Astrocyte (in vitro differentiated cells and primary cell): ENCODE measurements at regions not wholly inside any gene's neighbourhood (a gene's known extent, or its start where the extent isn't known, plus 50 kb on each side); places are given as distances from the start of the nearest gene placed in this dataset.

Experiments
- DNase-seq: peaks from one replicate; pipeline ENCODE4 v3.0.0-alpha.2; 2010; ENCODE audit warnings: low read depth
- FAIRE-seq: peaks from 2 replicates; lab custom pipeline; 2011; peaks lifted over from hg19 to GRCh38; lab: Jason Lieb, UNC
- H2AFZ ChIP-seq: 2 replicates; pipeline ENCODE4 v1.6.0; 2012; ENCODE audit warnings: low read depth, low read length, inconsistent platforms
- H3K27ac ChIP-seq: 2 replicates; pipeline ENCODE4 v1.5.1; 2011; ENCODE audit warnings: low read depth, low read length, inconsistent platforms
- H3K27me3 ChIP-seq: 2 replicates; pipeline ENCODE4 v1.6.0; 2011; ENCODE audit warnings: low read length, inconsistent platforms; ENCODE audit not compliant: insufficient read depth
- H3K36me3 ChIP-seq: 2 replicates; pipeline ENCODE4 v1.5.1; 2011; ENCODE audit warnings: low read length, inconsistent platforms; ENCODE audit not compliant: insufficient read depth
- H3K4me1 ChIP-seq: 2 replicates; pipeline ENCODE4 v1.5.1; 2011; ENCODE audit warnings: low read length, inconsistent platforms; ENCODE audit not compliant: insufficient read depth
- H3K4me2 ChIP-seq: 2 replicates; pipeline ENCODE4 v1.6.0; 2012; ENCODE audit warnings: low read length, inconsistent platforms
- H3K4me3 ChIP-seq: 2 replicates; pipeline ENCODE4 v1.5.1; 2011; ENCODE audit warnings: low read depth, mild to moderate bottlenecking, low read length, inconsistent platforms; ENCODE audit not compliant: insufficient read depth
- H3K79me2 ChIP-seq: 2 replicates; pipeline ENCODE4 v1.6.0; 2012; ENCODE audit warnings: mild to moderate bottlenecking, low read length, inconsistent platforms; ENCODE audit not compliant: insufficient read depth
- H3K9ac ChIP-seq: 2 replicates; pipeline ENCODE4 v1.6.0; 2012; ENCODE audit warnings: mild to moderate bottlenecking, low read length, inconsistent platforms
- H3K9me3 ChIP-seq: 2 replicates; pipeline ENCODE4 v1.5.1; 2012; ENCODE audit warnings: low read depth, mild to moderate bottlenecking, low read length, inconsistent platforms; ENCODE audit not compliant: insufficient read depth
- H4K20me1 ChIP-seq: 2 replicates; pipeline ENCODE4 v1.6.0; 2012; ENCODE audit warnings: low read length, inconsistent platforms; ENCODE audit not compliant: insufficient read depth
- H3K27ac Mint-ChIP-seq: one replicate; pipeline ENCODE4 v1.8.0; 2021; ENCODE audit warnings: mild to moderate bottlenecking, mixed read lengths; ENCODE audit not compliant: unreplicated experiment
- H3K27me3 Mint-ChIP-seq: one replicate; pipeline ENCODE4 v1.8.0; 2021; ENCODE audit warnings: low read depth, mixed read lengths; ENCODE audit not compliant: unreplicated experiment
- H3K36me3 Mint-ChIP-seq: one replicate; pipeline ENCODE4 v1.8.0; 2021; ENCODE audit warnings: low read depth, mixed read lengths; ENCODE audit not compliant: unreplicated experiment
- H3K4me1 Mint-ChIP-seq: one replicate; pipeline ENCODE4 v1.8.0; 2021; ENCODE audit warnings: low read depth, mixed read lengths; ENCODE audit not compliant: unreplicated experiment
- H3K4me3 Mint-ChIP-seq: one replicate; pipeline ENCODE4 v1.8.0; 2021; ENCODE audit warnings: mild to moderate bottlenecking, moderate library complexity, mixed read lengths; ENCODE audit not compliant: unreplicated experiment
- H3K9me3 Mint-ChIP-seq: one replicate; pipeline ENCODE4 v1.8.0; 2021; ENCODE audit warnings: mild to moderate bottlenecking, mixed read lengths; ENCODE audit not compliant: unreplicated experiment
- EZH2 ChIP-seq: IDR thresholded peaks from 2 replicates; pipeline ENCODE4 v1.6.1; 2012; ENCODE audit warnings: mild to moderate bottlenecking, low read length, inconsistent platforms; ENCODE audit not compliant: insufficient read depth
- TF ChIP-seq, protein P1 (sequence below): IDR thresholded peaks from 2 replicates; pipeline ENCODE4 v1.5.1; 2011; ENCODE audit warnings: low read depth, mild to moderate bottlenecking, inconsistent platforms, low read length, moderate library complexity; ENCODE audit not compliant: insufficient read depth

GRCh38 chr5:7018198-7018597, 305.0 kb downstream of the TENT4A start:
- Histone ChIP-seq H2AFZ (no peak overlapping the region), H3K4me1 (no peaks in the 10 kb centered on the region), H3K27me3 (no peaks in the 10 kb centered on the region), H3K36me3 (no peaks in the 10 kb centered on the region), H3K9ac (no peak overlapping the region), H4K20me1 (no peaks in the 10 kb centered on the region), H3K4me2 (no peak overlapping the region), H3K27ac (no peak overlapping the region), H3K4me3 (no peak overlapping the region), H3K79me2 (no peaks in the 10 kb centered on the region), H3K9me3 (peaks cover 19% of the 10 kb centered on the region)
- FAIRE-seq (no peak), DNase-seq (no peak)
- H3K4me1 Mint-ChIP-seq, result no peaks in the 10 kb centered on the region
- H3K4me3 Mint-ChIP-seq, result no peak overlapping the region
- TF ChIP-seq, protein P1, sequence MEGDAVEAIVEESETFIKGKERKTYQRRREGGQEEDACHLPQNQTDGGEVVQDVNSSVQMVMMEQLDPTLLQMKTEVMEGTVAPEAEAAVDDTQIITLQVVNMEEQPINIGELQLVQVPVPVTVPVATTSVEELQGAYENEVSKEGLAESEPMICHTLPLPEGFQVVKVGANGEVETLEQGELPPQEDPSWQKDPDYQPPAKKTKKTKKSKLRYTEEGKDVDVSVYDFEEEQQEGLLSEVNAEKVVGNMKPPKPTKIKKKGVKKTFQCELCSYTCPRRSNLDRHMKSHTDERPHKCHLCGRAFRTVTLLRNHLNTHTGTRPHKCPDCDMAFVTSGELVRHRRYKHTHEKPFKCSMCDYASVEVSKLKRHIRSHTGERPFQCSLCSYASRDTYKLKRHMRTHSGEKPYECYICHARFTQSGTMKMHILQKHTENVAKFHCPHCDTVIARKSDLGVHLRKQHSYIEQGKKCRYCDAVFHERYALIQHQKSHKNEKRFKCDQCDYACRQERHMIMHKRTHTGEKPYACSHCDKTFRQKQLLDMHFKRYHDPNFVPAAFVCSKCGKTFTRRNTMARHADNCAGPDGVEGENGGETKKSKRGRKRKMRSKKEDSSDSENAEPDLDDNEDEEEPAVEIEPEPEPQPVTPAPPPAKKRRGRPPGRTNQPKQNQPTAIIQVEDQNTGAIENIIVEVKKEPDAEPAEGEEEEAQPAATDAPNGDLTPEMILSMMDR, result no peak
- TF ChIP-seq EZH2, result no peak
- H3K36me3 Mint-ChIP-seq, result no peaks in the 10 kb centered on the region
- H3K27ac Mint-ChIP-seq, result no peak overlapping the region
- H3K9me3 Mint-ChIP-seq, result peaks cover 10% of the 10 kb centered on the region
- no peaks in the 10 kb centered on the region for H3K27me3 Mint-ChIP-seq

- Histone ChIP-seq H3K27ac (no peak overlapping the region), H4K20me1 (no peaks in the 10 kb centered on the region), H3K9ac (no peak overlapping the region), H3K4me1 (no peaks in the 10 kb centered on the region), H3K79me2 (no peaks in the 10 kb centered on the region), H3K9me3 (peaks cover 23% of the 10 kb centered on the region), H2AFZ (no peak overlapping the region), H3K4me3 (no peak overlapping the region), H3K4me2 (no peak overlapping the region), H3K27me3 (no peaks in the 10 kb centered on the region), H3K36me3 (no peaks in the 10 kb centered on the region)
- Mint-ChIP-seq H3K27ac (no peak overlapping the region), H3K27me3 (no peaks in the 10 kb centered on the region), H3K4me1 (no peaks in the 10 kb centered on the region), H3K36me3 (no peaks in the 10 kb centered on the region), H3K4me3 (no peak overlapping the region), H3K9me3 (peaks cover 11% of the 10 kb centered on the region)
- FAIRE-seq, result no peak
- no peak for DNase-seq
- no peak for TF ChIP-seq EZH2
- TF ChIP-seq, protein P1, result no peak
Measured at GRCh38 chr5:7018601-7019000, 305.4 kb downstream of the TENT4A start.

- Histone ChIP-seq H4K20me1 (no peaks in the 10 kb centered on the region), H3K4me1 (no peaks in the 10 kb centered on the region), H3K9me3 (peaks cover 4% of the 10 kb centered on the region), H3K4me2 (no peak overlapping the region), H3K79me2 (no peaks in the 10 kb centered on the region), H3K27me3 (no peaks in the 10 kb centered on the region), H3K4me3 (no peak overlapping the region), H3K9ac (no peak overlapping the region), H3K36me3 (no peaks in the 10 kb centered on the region), H2AFZ (no peak overlapping the region), H3K27ac (no peak overlapping the region)
- Mint-ChIP-seq H3K4me1 (no peaks in the 10 kb centered on the region), H3K4me3 (no peak overlapping the region), H3K9me3 (no peaks in the 10 kb centered on the region), H3K36me3 (no peaks in the 10 kb centered on the region), H3K27ac (no peak overlapping the region), H3K27me3 (peaks cover 5% of the 10 kb centered on the region)
- no peak for FAIRE-seq
- DNase-seq, result no peak
- TF ChIP-seq EZH2, result no peak
- TF ChIP-seq, protein P1, result no peak
Measured at GRCh38 chr5:7036192-7036835, 323.1 kb downstream of the TENT4A start.
